H1 (cell line): ENCODE measurements at regions not wholly inside any gene's neighbourhood (a gene's known extent, or its start where the extent isn't known, plus 50 kb on each side); places are given as distances from the start of the nearest gene placed in this dataset.

Source experiments
- CBX5 ChIP-seq: fragments of 300-800, 300-1000 bp; sonication (generic); IDR thresholded peaks from 2 replicates; pipeline ENCODE4 v1.7.1; 2016; ENCODE audit warnings: antibody characterized with exemption, low read length, low read depth
- CHD2 ChIP-seq: IDR thresholded peaks from 2 replicates; pipeline ENCODE4 v1.6.1; 2012; ENCODE audit warnings: low read length, improper control_type of control experiment
- E2F6 ChIP-seq: IDR thresholded peaks from 2 replicates; pipeline ENCODE4 v1.6.1; 2012; ENCODE audit warnings: inconsistent platforms
- HDAC6 ChIP-seq: IDR thresholded peaks from one replicate; pipeline ENCODE4 v1.7.1; 2012; ENCODE audit warnings: low read depth, mild to moderate bottlenecking, inconsistent platforms, low read length, moderate library complexity
- MAFK ChIP-seq: IDR thresholded peaks from 2 replicates; pipeline ENCODE4 v1.6.1; 2012; ENCODE audit warnings: low read depth, mild to moderate bottlenecking, improper control_type of control experiment, low read length
- RAD21 ChIP-seq, 2 experiments: IDR thresholded peaks in 1 of 2; conservative IDR thresholded peaks in 1 of 2; 2 replicates each; pipeline ENCODE4 v1.6.1; 2011; ENCODE audit warnings: low read depth in 2 of 2, low read length in 2 of 2, improper control_type of control experiment in 1 of 2, inconsistent platforms in 1 of 2, mild to moderate bottlenecking in 1 of 2, moderate library complexity in 1 of 2
- SIRT6 ChIP-seq: IDR thresholded peaks from one replicate; pipeline ENCODE4 v1.7.1; 2012; ENCODE audit warnings: low read length, inconsistent platforms
- SUZ12 ChIP-seq: fragments of 200-600 bp; sonication (generic); IDR thresholded peaks from 2 replicates; pipeline ENCODE4 v1.6.1; 2012; ENCODE audit warnings: mild to moderate bottlenecking, inconsistent platforms, low read length, moderate library complexity, mixed read lengths
- TAF1 ChIP-seq: IDR thresholded peaks from 2 replicates; pipeline ENCODE4 v1.6.1; 2011; ENCODE audit warnings: mild to moderate bottlenecking, low read depth, low read length
- USF2 ChIP-seq: IDR thresholded peaks from 2 replicates; pipeline ENCODE4 v1.6.1; 2011; ENCODE audit warnings: low read length, improper control_type of control experiment
- TF ChIP-seq, protein P1 (sequence below): fragments of 300-600 bp; sonication (generic); IDR thresholded peaks from 2 replicates; pipeline ENCODE4 v1.7.1; 2012; ENCODE audit warnings: low read length, moderate library complexity, mild to moderate bottlenecking, inconsistent platforms; ENCODE audit not compliant: insufficient replicate concordance

DNA sequence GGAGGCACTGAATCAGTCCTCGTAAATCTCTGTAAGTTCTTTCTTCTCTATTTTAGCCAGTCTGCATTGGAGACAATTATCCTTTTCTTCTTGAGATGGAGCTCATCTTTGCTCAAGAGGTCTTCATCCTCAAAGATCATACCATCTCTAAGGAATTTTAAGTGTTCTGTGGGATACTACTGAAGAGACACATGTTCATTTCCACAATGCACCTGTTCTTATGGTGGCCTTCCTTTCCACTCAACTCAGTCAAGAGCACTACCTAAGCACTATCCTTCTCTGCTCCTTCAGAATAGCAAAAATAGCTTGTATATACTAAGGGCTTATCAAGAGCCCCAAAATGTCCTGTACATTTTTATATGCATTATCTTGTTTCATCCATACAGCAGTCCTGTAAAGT, 214.0 kb downstream of the KLF5 start (continued):
- TF ChIP-seq, protein P1, sequence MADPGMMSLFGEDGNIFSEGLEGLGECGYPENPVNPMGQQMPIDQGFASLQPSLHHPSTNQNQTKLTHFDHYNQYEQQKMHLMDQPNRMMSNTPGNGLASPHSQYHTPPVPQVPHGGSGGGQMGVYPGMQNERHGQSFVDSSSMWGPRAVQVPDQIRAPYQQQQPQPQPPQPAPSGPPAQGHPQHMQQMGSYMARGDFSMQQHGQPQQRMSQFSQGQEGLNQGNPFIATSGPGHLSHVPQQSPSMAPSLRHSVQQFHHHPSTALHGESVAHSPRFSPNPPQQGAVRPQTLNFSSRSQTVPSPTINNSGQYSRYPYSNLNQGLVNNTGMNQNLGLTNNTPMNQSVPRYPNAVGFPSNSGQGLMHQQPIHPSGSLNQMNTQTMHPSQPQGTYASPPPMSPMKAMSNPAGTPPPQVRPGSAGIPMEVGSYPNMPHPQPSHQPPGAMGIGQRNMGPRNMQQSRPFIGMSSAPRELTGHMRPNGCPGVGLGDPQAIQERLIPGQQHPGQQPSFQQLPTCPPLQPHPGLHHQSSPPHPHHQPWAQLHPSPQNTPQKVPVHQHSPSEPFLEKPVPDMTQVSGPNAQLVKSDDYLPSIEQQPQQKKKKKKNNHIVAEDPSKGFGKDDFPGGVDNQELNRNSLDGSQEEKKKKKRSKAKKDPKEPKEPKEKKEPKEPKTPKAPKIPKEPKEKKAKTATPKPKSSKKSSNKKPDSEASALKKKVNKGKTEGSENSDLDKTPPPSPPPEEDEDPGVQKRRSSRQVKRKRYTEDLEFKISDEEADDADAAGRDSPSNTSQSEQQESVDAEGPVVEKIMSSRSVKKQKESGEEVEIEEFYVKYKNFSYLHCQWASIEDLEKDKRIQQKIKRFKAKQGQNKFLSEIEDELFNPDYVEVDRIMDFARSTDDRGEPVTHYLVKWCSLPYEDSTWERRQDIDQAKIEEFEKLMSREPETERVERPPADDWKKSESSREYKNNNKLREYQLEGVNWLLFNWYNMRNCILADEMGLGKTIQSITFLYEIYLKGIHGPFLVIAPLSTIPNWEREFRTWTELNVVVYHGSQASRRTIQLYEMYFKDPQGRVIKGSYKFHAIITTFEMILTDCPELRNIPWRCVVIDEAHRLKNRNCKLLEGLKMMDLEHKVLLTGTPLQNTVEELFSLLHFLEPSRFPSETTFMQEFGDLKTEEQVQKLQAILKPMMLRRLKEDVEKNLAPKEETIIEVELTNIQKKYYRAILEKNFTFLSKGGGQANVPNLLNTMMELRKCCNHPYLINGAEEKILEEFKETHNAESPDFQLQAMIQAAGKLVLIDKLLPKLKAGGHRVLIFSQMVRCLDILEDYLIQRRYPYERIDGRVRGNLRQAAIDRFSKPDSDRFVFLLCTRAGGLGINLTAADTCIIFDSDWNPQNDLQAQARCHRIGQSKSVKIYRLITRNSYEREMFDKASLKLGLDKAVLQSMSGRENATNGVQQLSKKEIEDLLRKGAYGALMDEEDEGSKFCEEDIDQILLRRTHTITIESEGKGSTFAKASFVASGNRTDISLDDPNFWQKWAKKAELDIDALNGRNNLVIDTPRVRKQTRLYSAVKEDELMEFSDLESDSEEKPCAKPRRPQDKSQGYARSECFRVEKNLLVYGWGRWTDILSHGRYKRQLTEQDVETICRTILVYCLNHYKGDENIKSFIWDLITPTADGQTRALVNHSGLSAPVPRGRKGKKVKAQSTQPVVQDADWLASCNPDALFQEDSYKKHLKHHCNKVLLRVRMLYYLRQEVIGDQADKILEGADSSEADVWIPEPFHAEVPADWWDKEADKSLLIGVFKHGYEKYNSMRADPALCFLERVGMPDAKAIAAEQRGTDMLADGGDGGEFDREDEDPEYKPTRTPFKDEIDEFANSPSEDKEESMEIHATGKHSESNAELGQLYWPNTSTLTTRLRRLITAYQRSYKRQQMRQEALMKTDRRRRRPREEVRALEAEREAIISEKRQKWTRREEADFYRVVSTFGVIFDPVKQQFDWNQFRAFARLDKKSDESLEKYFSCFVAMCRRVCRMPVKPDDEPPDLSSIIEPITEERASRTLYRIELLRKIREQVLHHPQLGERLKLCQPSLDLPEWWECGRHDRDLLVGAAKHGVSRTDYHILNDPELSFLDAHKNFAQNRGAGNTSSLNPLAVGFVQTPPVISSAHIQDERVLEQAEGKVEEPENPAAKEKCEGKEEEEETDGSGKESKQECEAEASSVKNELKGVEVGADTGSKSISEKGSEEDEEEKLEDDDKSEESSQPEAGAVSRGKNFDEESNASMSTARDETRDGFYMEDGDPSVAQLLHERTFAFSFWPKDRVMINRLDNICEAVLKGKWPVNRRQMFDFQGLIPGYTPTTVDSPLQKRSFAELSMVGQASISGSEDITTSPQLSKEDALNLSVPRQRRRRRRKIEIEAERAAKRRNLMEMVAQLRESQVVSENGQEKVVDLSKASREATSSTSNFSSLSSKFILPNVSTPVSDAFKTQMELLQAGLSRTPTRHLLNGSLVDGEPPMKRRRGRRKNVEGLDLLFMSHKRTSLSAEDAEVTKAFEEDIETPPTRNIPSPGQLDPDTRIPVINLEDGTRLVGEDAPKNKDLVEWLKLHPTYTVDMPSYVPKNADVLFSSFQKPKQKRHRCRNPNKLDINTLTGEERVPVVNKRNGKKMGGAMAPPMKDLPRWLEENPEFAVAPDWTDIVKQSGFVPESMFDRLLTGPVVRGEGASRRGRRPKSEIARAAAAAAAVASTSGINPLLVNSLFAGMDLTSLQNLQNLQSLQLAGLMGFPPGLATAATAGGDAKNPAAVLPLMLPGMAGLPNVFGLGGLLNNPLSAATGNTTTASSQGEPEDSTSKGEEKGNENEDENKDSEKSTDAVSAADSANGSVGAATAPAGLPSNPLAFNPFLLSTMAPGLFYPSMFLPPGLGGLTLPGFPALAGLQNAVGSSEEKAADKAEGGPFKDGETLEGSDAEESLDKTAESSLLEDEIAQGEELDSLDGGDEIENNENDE, result no peak
- TF ChIP-seq E2F6, result no peak
- TF ChIP-seq RAD21 (IDR thresholded peaks at IDR 0.05 in 1 of 2, conservative IDR thresholded peaks at IDR 0.05 in 1 of 2; ENCODE audit: low read depth in 2 of 2, low read length in 2 of 2), result no peak
- no peak for TF ChIP-seq SIRT6
- TF ChIP-seq CBX5, result no peak
- TF ChIP-seq CHD2, result no peak
- TF ChIP-seq USF2, result no peak
- TF ChIP-seq TAF1, result no peak
- no peak for TF ChIP-seq HDAC6
- no peak for TF ChIP-seq SUZ12
- no peak for TF ChIP-seq MAFK
